Neural cell (in vitro differentiated cells): ENCODE measurements at regions not wholly inside any gene's neighbourhood (a gene's known extent, or its start where the extent isn't known, plus 50 kb on each side); places are given as distances from the start of the nearest gene placed in this dataset.

Source experiments
- H2AFZ ChIP-seq: fragments of 200-600, 300-800 bp; sonication (generic), shearing (Covaris generic); 2 replicates; pipeline ENCODE4 v1.6.0; 2014; ENCODE audit warnings: low read depth, mild to moderate bottlenecking, antibody characterized with exemption, low read length, moderate library complexity
- H3F3A ChIP-seq: fragments of 200-600 bp; shearing (Covaris generic); 2 replicates; pipeline ENCODE4 v1.6.1; 2016; ENCODE audit warnings: mild to moderate bottlenecking, moderate library complexity, mixed read lengths, antibody characterized with exemption, low read length; ENCODE audit not compliant: insufficient read depth, poor library complexity, severe bottlenecking
- H3K27ac ChIP-seq: fragments of 200-600, 300-800 bp; sonication (generic), shearing (Covaris generic); 2 replicates; pipeline ENCODE4 v1.5.1; 2014; ENCODE audit warnings: mild to moderate bottlenecking, low read length, moderate library complexity
- H3K27me3 ChIP-seq: fragments of 300-800, 200-600 bp; sonication (generic), shearing (Covaris generic); 2 replicates; pipeline ENCODE4 v1.6.0; 2014; ENCODE audit warnings: mild to moderate bottlenecking, low read depth, low read length, moderate library complexity; ENCODE audit not compliant: insufficient read depth
- H3K36me3 ChIP-seq: fragments of 300-800, 200-600 bp; sonication (generic), shearing (Covaris generic); 2 replicates; pipeline ENCODE4 v1.5.1; 2014; ENCODE audit warnings: mild to moderate bottlenecking, antibody characterized with exemption, low read length, moderate library complexity; ENCODE audit not compliant: insufficient read depth
- H3K4me2 ChIP-seq: fragments of 300-800, 200-600 bp; sonication (generic), shearing (Covaris generic); 2 replicates; pipeline ENCODE4 v1.6.0; 2014; ENCODE audit warnings: mild to moderate bottlenecking, low read length
- H3K4me3 ChIP-seq: fragments of 300-800, 200-600 bp; sonication (generic), shearing (Covaris generic); 2 replicates; pipeline ENCODE4 v1.5.1; 2014; ENCODE audit warnings: mild to moderate bottlenecking, low read length, moderate library complexity
- H3K79me2 ChIP-seq: fragments of 200-600 bp; shearing (Covaris generic); replicated peaks from 2 replicates; pipeline ENCODE4 v1.6.0; 2014; ENCODE audit warnings: mild to moderate bottlenecking, low read length, moderate library complexity; ENCODE audit not compliant: insufficient read depth
- H3K9ac ChIP-seq: fragments of 300-800, 200-600 bp; sonication (generic), shearing (Covaris generic); 2 replicates; pipeline ENCODE4 v1.6.1; 2016; ENCODE audit warnings: mild to moderate bottlenecking, low read length, mixed read lengths
- H3K9me2 ChIP-seq: fragments of 200-600 bp; shearing (Covaris generic); 2 replicates; pipeline ENCODE4 v1.6.1; 2016; ENCODE audit warnings: mild to moderate bottlenecking, low read length, mixed read lengths; ENCODE audit not compliant: insufficient read depth
- H3K9me3 ChIP-seq: fragments of 200-600, 300-800 bp; sonication (generic), shearing (Covaris generic); 2 replicates; pipeline ENCODE4 v1.6.1; 2016; ENCODE audit warnings: mild to moderate bottlenecking, mixed run types, low read length, moderate library complexity, mixed read lengths
- H4K20me1 ChIP-seq: fragments of 200-600 bp; shearing (Covaris generic); 2 replicates; pipeline ENCODE4 v1.6.1; 2016; ENCODE audit warnings: mild to moderate bottlenecking, mixed run types; ENCODE audit not compliant: insufficient read depth
- CTCF ChIP-seq: fragments of 450-650 bp; IDR thresholded peaks from 2 replicates; pipeline ENCODE4 v1.5.1; 2014; ENCODE audit warnings: antibody characterized with exemption, mild to moderate bottlenecking, moderate library complexity; ENCODE audit not compliant: poor library complexity, severe bottlenecking
- EP300 ChIP-seq: fragments of 450-650 bp; conservative IDR thresholded peaks from 2 replicates; pipeline ENCODE4 v1.6.1; 2014; ENCODE audit warnings: antibody characterized with exemption, mild to moderate bottlenecking, moderate library complexity; ENCODE audit not compliant: poor library complexity, severe bottlenecking
- EZH2 ChIP-seq: fragments of 200-600, 300-800 bp; shearing (Covaris generic), sonication (generic); IDR thresholded peaks from 2 replicates; pipeline ENCODE4 v1.6.1; 2014; ENCODE audit warnings: antibody characterized with exemption, low read length, borderline replicate concordance, mild to moderate bottlenecking; ENCODE audit not compliant: insufficient read depth, poor library complexity, severe bottlenecking
- MXI1 ChIP-seq: fragments of 450-650 bp; conservative IDR thresholded peaks from 2 replicates; pipeline ENCODE4 v1.6.1; 2014; ENCODE audit warnings: antibody characterized with exemption, mild to moderate bottlenecking; ENCODE audit not compliant: poor library complexity, severe bottlenecking
- RAD21 ChIP-seq: fragments of 450-650 bp; conservative IDR thresholded peaks from 2 replicates; pipeline ENCODE4 v1.6.1; 2014; ENCODE audit warnings: antibody characterized with exemption, mild to moderate bottlenecking, moderate library complexity
- REST ChIP-seq: IDR thresholded peaks from 2 replicates; pipeline ENCODE4 v1.6.1; 2012; ENCODE audit warnings: borderline replicate concordance
- SMC3 ChIP-seq: fragments of 450-650 bp; conservative IDR thresholded peaks from 2 replicates; pipeline ENCODE4 v1.6.1; 2014; ENCODE audit warnings: antibody characterized with exemption, mild to moderate bottlenecking, moderate library complexity; ENCODE audit not compliant: poor library complexity
- TAF1 ChIP-seq: IDR thresholded peaks from 2 replicates; pipeline ENCODE4 v1.6.1; 2012; ENCODE audit warnings: low read depth

DNA sequence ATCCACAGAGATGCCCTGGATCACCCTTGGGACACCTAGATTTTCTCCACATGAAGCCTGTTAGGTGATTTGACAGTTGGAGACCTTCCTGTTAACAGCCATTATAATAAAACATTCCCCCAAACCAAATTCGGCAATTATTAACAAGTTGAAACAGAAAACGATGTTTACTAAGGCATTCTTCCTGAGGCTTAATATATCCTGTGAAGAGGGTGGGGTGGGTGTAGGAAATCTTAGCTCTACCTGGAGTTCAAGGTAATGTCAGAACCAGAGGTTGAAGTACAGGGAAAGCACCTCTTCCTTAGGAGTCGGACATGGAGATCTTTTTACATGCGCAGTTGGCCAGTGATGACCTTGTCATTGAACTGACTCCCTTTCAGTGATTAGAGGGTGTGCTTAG lies 143.0 kb downstream of the FGF9 start (continued):
- no peak for TF ChIP-seq SMC3
- TF ChIP-seq MXI1: no peak
- TF ChIP-seq EZH2: no peak
- TF ChIP-seq EP300: no peak

DNA sequence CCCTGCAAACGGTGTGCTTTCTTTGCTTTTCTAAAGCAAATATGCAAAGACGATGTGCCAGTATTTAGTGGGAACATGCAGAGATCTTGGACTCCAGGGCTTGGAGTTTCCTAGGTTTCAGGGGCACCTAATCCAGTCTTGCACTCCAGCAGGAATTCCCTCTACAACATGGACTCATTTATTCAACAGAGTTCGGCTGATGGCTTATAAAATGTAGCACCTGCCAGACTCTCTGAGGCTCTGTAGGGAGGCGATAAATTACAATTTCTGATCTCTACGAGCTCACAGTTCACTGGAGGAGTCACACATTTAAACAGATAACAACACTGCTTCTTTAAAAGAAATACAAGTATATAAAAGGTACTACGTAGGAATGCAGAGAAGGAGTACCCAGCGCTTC lies 143.7 kb downstream of the FGF9 start:
- no peak for TF ChIP-seq SMC3
- no peak for TF ChIP-seq MXI1
- TF ChIP-seq EP300: no peak
- TF ChIP-seq CTCF: no peak
- H3K9ac ChIP-seq: no peak overlapping the region
- H3K27ac ChIP-seq: no peak overlapping the region
- H3K36me3 ChIP-seq: no peaks in the 10 kb centered on the region
- no peaks in the 10 kb centered on the region for H3K27me3 ChIP-seq
- no peaks in the 10 kb centered on the region for H3K79me2 ChIP-seq
- no peaks in the 10 kb centered on the region for H3K9me3 ChIP-seq
- H3F3A ChIP-seq: no peaks in the 10 kb centered on the region
- H3K4me3 ChIP-seq: no peak overlapping the region
- no peaks in the 10 kb centered on the region for H4K20me1 ChIP-seq
- no peak overlapping the region for H2AFZ ChIP-seq
- H3K4me2 ChIP-seq: no peak overlapping the region
- no peaks in the 10 kb centered on the region for H3K9me2 ChIP-seq

GRCh38 chr13:21817878-21818277 lies 147.0 kb downstream of the FGF9 start:
- Histone ChIP-seq H3K9me2 (no peaks in the 10 kb centered on the region), H4K20me1 (no peaks in the 10 kb centered on the region), H3K36me3 (no peaks in the 10 kb centered on the region), H3K4me3 (no peak overlapping the region), H3K79me2 (no peaks in the 10 kb centered on the region), H3K4me2 (no peak overlapping the region), H3F3A (no peaks in the 10 kb centered on the region), H3K27me3 (no peaks in the 10 kb centered on the region), H3K9ac (no peak overlapping the region), H3K9me3 (no peaks in the 10 kb centered on the region), H3K27ac (no peak overlapping the region), H2AFZ (no peak overlapping the region)
- TF ChIP-seq TAF1: no peak
- no peak for TF ChIP-seq MXI1
- TF ChIP-seq EP300: no peak
- no peak for TF ChIP-seq RAD21
- no peak for TF ChIP-seq REST
